ENCODE measurements at regions not wholly inside any gene's neighbourhood (a gene's known extent, or its start where the extent isn't known, plus 50 kb on each side); places are given as distances from the start of the nearest gene placed in this dataset.

- H3K27me3 ChIP-seq = no peaks in the 10 kb centered on the region
- TF ChIP-seq, protein P1, sequence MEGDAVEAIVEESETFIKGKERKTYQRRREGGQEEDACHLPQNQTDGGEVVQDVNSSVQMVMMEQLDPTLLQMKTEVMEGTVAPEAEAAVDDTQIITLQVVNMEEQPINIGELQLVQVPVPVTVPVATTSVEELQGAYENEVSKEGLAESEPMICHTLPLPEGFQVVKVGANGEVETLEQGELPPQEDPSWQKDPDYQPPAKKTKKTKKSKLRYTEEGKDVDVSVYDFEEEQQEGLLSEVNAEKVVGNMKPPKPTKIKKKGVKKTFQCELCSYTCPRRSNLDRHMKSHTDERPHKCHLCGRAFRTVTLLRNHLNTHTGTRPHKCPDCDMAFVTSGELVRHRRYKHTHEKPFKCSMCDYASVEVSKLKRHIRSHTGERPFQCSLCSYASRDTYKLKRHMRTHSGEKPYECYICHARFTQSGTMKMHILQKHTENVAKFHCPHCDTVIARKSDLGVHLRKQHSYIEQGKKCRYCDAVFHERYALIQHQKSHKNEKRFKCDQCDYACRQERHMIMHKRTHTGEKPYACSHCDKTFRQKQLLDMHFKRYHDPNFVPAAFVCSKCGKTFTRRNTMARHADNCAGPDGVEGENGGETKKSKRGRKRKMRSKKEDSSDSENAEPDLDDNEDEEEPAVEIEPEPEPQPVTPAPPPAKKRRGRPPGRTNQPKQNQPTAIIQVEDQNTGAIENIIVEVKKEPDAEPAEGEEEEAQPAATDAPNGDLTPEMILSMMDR (IDR thresholded peaks at IDR 0.05) = no peak
- no peak overlapping the region for H3K9ac ChIP-seq (ENCODE audit: low read depth in 2 of 2, low read length in 2 of 2)
- H3K27ac ChIP-seq = no peak overlapping the region
- H3K36me3 ChIP-seq = no peaks in the 10 kb centered on the region
- H3K4me1 ChIP-seq = no peaks in the 10 kb centered on the region
- DNase-seq = no peak
- no peak overlapping the region for H3K4me3 ChIP-seq
- H3K9me3 ChIP-seq = no peaks in the 10 kb centered on the region
- intact Hi-C loops (cut with DNase I) = no loop called here
Observed at GRCh38 chr3:161444694-161445077, 51.9 kb upstream of the OTOL1 start.

GRCh38 chr3:161443921-161444693, 52.5 kb upstream of the OTOL1 start:
- no peak overlapping the region for H3K27ac ChIP-seq
- H3K4me3 ChIP-seq = no peak overlapping the region
- H3K9ac ChIP-seq (ENCODE audit: low read depth in 2 of 2, low read length in 2 of 2) = no peak overlapping the region
- no peak for DNase-seq
- H3K27me3 ChIP-seq = no peaks in the 10 kb centered on the region
- intact Hi-C loops (cut with DNase I) = no loop called here
- no peaks in the 10 kb centered on the region for H3K9me3 ChIP-seq
- no peaks in the 10 kb centered on the region for H3K4me1 ChIP-seq
- no peaks in the 10 kb centered on the region for H3K36me3 ChIP-seq
- TF ChIP-seq, protein P1 (IDR thresholded peaks at IDR 0.05) = no peak

- TF ChIP-seq, protein P1 (IDR thresholded peaks at IDR 0.05) = no peak
- DNase-seq = no peak
- no peak overlapping the region for H3K27ac ChIP-seq
- no peak overlapping the region for H3K4me3 ChIP-seq
- H3K27me3 ChIP-seq = no peaks in the 10 kb centered on the region
- no peaks in the 10 kb centered on the region for H3K36me3 ChIP-seq
- no peaks in the 10 kb centered on the region for H3K9me3 ChIP-seq
- no peak overlapping the region for H3K9ac ChIP-seq (ENCODE audit: low read depth in 2 of 2, low read length in 2 of 2)
- intact Hi-C loops (cut with DNase I) = no loop called here
- no peaks in the 10 kb centered on the region for H3K4me1 ChIP-seq
Observed at GRCh38 chr3:161430307-161430706, 59.0 kb upstream of the SPTSSB start.

DNA sequence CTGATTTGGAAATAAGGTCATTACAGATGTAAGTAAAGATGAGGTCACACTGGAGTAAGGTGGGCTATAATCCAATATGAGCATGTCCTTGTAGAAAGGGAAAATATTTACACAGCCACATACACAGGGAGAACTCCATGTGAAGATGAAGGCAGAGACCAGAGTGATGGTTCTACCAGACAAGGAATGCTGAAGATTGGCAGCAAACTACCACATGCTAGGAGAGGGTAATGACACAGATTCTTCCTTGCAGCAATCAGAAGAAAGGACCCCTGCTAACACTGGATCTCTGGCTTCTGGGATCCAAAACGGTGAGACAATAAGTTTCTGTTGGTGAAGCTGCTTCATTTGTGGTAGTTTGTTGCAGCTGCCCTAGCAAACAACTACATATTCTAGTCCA, 56.0 kb upstream of the SPTSSB start:
- Histone ChIP-seq H3K4me1 (no peaks in the 10 kb centered on the region), H3K27ac (no peak overlapping the region), H3K4me3 (no peak overlapping the region), H3K27me3 (no peaks in the 10 kb centered on the region), H3K9me3 (no peaks in the 10 kb centered on the region), H3K36me3 (no peaks in the 10 kb centered on the region), H3K9ac (ENCODE audit: low read depth in 2 of 2, low read length in 2 of 2) (no peak overlapping the region)
- TF ChIP-seq, protein P1 (IDR thresholded peaks at IDR 0.05) = no peak
- DNase-seq = no peak
- intact Hi-C loops (cut with DNase I) = loop anchor here (5.0 kb wide), 1 partner anchor 330 kb away; no protein-coding TSS in a partner anchor

- TF ChIP-seq, protein P1 (IDR thresholded peaks at IDR 0.05) = no peak
- H3K36me3 ChIP-seq = no peaks in the 10 kb centered on the region
- intact Hi-C loops (cut with DNase I) = loop anchor here (5.0 kb wide), 1 partner anchor 329 kb away; no protein-coding TSS in a partner anchor
Observed at GRCh38 chr3:161426758-161427157, 55.4 kb upstream of the SPTSSB start.

More at GRCh38 chr3:161426758-161427157, 55.4 kb upstream of the SPTSSB start:
- Histone ChIP-seq H3K4me1 (no peaks in the 10 kb centered on the region), H3K4me3 (no peak overlapping the region), H3K27me3 (no peaks in the 10 kb centered on the region), H3K9me3 (no peaks in the 10 kb centered on the region), H3K27ac (no peak overlapping the region), H3K9ac (ENCODE audit: low read depth in 2 of 2, low read length in 2 of 2) (no peak overlapping the region)
- no peak for DNase-seq

Measured in colonic mucosa (tissue), 4 donors.